ENCODE measurements at regions not wholly inside any gene's neighbourhood (a gene's known extent, or its start where the extent isn't known, plus 50 kb on each side); places are given as distances from the start of the nearest gene placed in this dataset.

GRCh38 chrX:122389005-122389404 is 795.1 kb upstream of the GRIA3 start:
- intact Hi-C loops (cut with DNase I) = no loop called here
- DNase-seq (ENCODE audit: low spot score) = no peak
- H3K9me3 ChIP-seq = no peaks in the 10 kb centered on the region
- no peaks in the 10 kb centered on the region for H3K27me3 ChIP-seq (replicated peaks; ENCODE audit: insufficient read depth)
- 91% methylated on average over 19 of the region's 19 CpGs for WGBS
- no peaks in the 10 kb centered on the region for H3K4me1 ChIP-seq (replicated peaks)
- H3K36me3 ChIP-seq = no peaks in the 10 kb centered on the region
- no peak overlapping the region for H3K4me3 ChIP-seq
- H3K27ac ChIP-seq = no peak overlapping the region
- TF ChIP-seq POLR2A (IDR thresholded peaks at IDR 0.05) = no peak
- no peak for TF ChIP-seq CTCF (IDR thresholded peaks at IDR 0.05)
- no peak for TF ChIP-seq POLR2AphosphoS5 (IDR thresholded peaks at IDR 0.05)

DNA sequence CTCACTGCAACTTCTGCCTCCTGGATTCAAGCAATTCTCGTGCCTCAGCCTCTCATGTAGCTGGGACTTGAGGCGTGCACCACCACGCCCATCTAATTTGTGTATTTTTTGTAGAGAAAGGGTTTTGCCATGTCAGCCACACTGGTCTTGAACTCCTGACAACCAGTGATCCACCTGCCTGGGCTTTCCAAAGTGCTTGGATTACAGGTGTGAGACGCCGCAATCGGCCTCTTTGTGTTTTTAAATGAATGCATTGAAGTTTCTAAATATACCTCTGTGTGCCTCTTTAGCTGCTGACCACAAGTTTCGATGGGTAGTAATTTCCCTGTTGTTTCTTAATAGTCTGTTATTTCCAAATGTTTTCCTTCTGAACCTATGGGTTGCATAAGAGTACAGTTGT is 765.3 kb upstream of the GRIA3 start:
- WGBS = 86% methylated on average over 7 of the region's 7 CpGs
- intact Hi-C loops (cut with DNase I) = no loop called here
- H3K27ac ChIP-seq = no peak overlapping the region
- no peak for DNase-seq (ENCODE audit: low spot score)
- H3K4me3 ChIP-seq = no peak overlapping the region
- no peak for TF ChIP-seq POLR2A (IDR thresholded peaks at IDR 0.05)
- TF ChIP-seq POLR2AphosphoS5 (IDR thresholded peaks at IDR 0.05) = no peak
- TF ChIP-seq CTCF (IDR thresholded peaks at IDR 0.05) = no peak
- H3K4me1 ChIP-seq (replicated peaks) = no peaks in the 10 kb centered on the region
- no peaks in the 10 kb centered on the region for H3K27me3 ChIP-seq (replicated peaks; ENCODE audit: insufficient read depth)
- H3K9me3 ChIP-seq = no peaks in the 10 kb centered on the region
- no peaks in the 10 kb centered on the region for H3K36me3 ChIP-seq

DNA sequence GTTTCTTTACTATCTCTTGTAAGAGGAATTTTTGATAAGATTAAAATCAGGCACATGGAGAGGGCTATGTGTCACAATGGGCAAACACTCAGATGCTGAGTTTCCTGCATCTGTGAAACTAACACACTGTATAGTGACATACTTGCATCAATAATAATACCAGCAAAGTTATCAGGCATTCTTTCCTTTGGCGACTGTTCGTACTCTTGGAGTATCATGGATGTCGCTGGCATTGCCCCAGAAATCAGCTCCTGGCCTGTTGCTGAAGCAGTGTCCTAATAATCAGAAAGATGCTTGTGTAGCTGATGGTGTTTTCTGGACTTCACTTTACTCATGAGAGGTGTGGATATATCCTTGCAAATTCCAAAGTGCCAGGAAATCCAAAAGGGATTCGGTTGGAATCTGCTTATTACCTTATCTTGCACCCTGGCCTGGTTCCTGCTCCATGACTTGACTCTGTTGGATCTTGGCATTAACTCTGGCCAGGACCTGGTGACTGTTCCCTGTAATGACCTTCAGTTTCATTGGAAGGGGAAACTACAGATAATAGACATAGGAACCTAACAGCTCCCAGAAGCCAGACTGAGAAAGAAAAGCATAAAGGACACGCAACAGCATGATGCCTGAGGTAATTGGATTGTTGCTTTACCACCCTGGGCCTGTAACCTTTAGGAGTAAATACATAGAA is 762.5 kb upstream of the GRIA3 start:
- Histone ChIP-seq H3K36me3 (no peaks in the 10 kb centered on the region), H3K27me3 (replicated peaks; ENCODE audit: insufficient read depth) (no peaks in the 10 kb centered on the region), H3K27ac (no peak overlapping the region), H3K4me3 (no peak overlapping the region), H3K4me1 (replicated peaks) (no peaks in the 10 kb centered on the region), H3K9me3 (no peaks in the 10 kb centered on the region)
- intact Hi-C loops (cut with DNase I) = no loop called here
- TF ChIP-seq CTCF (IDR thresholded peaks at IDR 0.05) (no peak), POLR2AphosphoS5 (IDR thresholded peaks at IDR 0.05) (no peak), POLR2A (IDR thresholded peaks at IDR 0.05) (no peak)
- 83% methylated on average over 5 of the region's 5 CpGs for WGBS
- DNase-seq (ENCODE audit: low spot score) = no peak

GRCh38 chrX:122422547-122422946 is 761.5 kb upstream of the GRIA3 start:
- intact Hi-C loops (cut with DNase I) = no loop called here
- no peaks in the 10 kb centered on the region for H3K36me3 ChIP-seq
- no peaks in the 10 kb centered on the region for H3K27me3 ChIP-seq (replicated peaks; ENCODE audit: insufficient read depth)
- no peak for TF ChIP-seq CTCF (IDR thresholded peaks at IDR 0.05)
- TF ChIP-seq POLR2A (IDR thresholded peaks at IDR 0.05) = no peak
- no peak for TF ChIP-seq POLR2AphosphoS5 (IDR thresholded peaks at IDR 0.05)
- no peaks in the 10 kb centered on the region for H3K9me3 ChIP-seq
- no peaks in the 10 kb centered on the region for H3K4me1 ChIP-seq (replicated peaks)
- no peak overlapping the region for H3K4me3 ChIP-seq
- WGBS = 58% methylated on average over 2 of the region's 2 CpGs
- no peak overlapping the region for H3K27ac ChIP-seq
- DNase-seq (ENCODE audit: low spot score) = no peak

DNA sequence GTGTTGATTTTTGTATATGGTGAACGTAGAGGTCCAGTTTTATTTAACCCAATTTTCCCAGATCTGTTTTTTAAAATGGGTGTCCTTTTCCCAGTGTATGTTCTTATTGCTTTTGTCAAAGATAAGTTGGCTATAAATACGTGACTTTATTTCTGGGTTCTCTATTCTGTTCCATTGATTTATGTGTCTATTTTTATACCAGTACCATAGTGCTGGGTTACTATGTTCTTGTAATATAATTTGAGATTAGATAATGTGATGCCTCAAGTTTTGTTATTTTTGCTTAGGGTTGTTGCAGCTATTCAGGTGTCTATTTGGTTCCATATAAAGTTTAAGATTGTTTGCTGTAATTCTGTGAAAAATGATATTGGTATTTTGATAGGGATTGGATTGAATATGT is 749.1 kb upstream of the GRIA3 start:
- Histone ChIP-seq H3K27me3 (replicated peaks; ENCODE audit: insufficient read depth) (no peaks in the 10 kb centered on the region), H3K36me3 (no peaks in the 10 kb centered on the region), H3K4me1 (replicated peaks) (no peaks in the 10 kb centered on the region), H3K27ac (no peak overlapping the region), H3K4me3 (no peak overlapping the region), H3K9me3 (no peaks in the 10 kb centered on the region)
- 70% methylated on average over 2 of the region's 2 CpGs for WGBS
- intact Hi-C loops (cut with DNase I) = no loop called here
- DNase-seq (ENCODE audit: low spot score) = no peak
- TF ChIP-seq POLR2A (IDR thresholded peaks at IDR 0.05) (no peak), CTCF (IDR thresholded peaks at IDR 0.05) (no peak), POLR2AphosphoS5 (IDR thresholded peaks at IDR 0.05) (no peak)

All from prostate gland (tissue), 2 donors.